ENCODE measurements at regions not wholly inside any gene's neighbourhood (a gene's known extent, or its start where the extent isn't known, plus 50 kb on each side); places are given as distances from the start of the nearest gene placed in this dataset.

DNA sequence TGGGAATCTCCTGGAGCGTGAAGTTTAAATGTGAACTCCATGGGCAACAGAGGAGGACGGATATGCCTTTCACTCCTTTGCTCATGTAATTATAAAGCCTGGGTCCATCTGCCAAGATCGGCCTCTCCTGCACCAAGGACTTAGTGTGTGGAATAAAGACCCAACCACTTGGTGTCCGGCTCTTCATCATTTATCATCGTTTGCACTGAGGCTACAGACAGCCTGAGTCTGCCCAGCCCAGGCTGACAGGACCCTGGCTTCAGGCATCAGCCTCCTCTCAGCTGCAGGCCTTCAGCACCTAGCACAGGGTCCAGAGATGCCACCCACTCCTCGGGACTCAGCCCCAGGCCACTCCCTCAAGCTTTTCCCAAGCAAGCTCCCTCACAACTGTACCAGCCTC is 206.8 kb upstream of the IPO5 start:
- TF ChIP-seq, protein P1, sequence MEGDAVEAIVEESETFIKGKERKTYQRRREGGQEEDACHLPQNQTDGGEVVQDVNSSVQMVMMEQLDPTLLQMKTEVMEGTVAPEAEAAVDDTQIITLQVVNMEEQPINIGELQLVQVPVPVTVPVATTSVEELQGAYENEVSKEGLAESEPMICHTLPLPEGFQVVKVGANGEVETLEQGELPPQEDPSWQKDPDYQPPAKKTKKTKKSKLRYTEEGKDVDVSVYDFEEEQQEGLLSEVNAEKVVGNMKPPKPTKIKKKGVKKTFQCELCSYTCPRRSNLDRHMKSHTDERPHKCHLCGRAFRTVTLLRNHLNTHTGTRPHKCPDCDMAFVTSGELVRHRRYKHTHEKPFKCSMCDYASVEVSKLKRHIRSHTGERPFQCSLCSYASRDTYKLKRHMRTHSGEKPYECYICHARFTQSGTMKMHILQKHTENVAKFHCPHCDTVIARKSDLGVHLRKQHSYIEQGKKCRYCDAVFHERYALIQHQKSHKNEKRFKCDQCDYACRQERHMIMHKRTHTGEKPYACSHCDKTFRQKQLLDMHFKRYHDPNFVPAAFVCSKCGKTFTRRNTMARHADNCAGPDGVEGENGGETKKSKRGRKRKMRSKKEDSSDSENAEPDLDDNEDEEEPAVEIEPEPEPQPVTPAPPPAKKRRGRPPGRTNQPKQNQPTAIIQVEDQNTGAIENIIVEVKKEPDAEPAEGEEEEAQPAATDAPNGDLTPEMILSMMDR (IDR thresholded peaks at IDR 0.05), result no peak
- TF ChIP-seq POLR2AphosphoS5 (IDR thresholded peaks at IDR 0.05; ENCODE audit: insufficient read depth in 1 of 2, low read depth in 1 of 2), result no peak
- TF ChIP-seq POLR2A (IDR thresholded peaks at IDR 0.05), result no peak
- H3K36me3 ChIP-seq, result no peaks in the 10 kb centered on the region
- no peak overlapping the region for H3K27ac ChIP-seq
- intact Hi-C loops (cut with DNase I), result no loop called here
- H3K4me3 ChIP-seq, result no peak overlapping the region
- no peak for DNase-seq (ENCODE audit: extremely low spot score in 2 of 2)
- no peaks in the 10 kb centered on the region for H3K27me3 ChIP-seq
- H3K4me1 ChIP-seq, result no peaks in the 10 kb centered on the region
- H3K9me3 ChIP-seq, result no peaks in the 10 kb centered on the region

DNA sequence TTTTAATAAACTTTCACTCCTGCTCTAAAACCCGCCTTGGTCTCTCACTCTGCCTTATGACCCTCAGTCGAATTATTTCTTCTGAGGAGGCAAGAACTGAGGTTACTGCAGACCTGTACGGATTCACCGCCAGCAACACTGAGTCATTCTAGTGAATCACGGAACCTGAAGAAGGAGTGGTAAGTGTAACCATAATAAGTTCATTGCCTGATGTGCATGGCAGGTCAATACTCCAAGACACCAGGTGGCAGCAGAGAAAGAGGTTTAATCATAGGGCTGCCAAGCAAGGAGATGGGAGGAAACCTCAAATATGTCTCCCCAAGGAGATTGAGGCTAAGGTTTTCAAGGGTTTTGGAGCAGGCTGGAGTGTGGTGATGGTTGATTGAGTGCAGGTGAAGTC is 204.3 kb upstream of the IPO5 start:
- peak in 1 of 2 donors; percentile 27 for DNase-seq (ENCODE audit: extremely low spot score in 2 of 2)
- H3K27me3 ChIP-seq, result no peaks in the 10 kb centered on the region
- no peak overlapping the region for H3K27ac ChIP-seq
- TF ChIP-seq POLR2A (IDR thresholded peaks at IDR 0.05), result no peak
- TF ChIP-seq, protein P1 (IDR thresholded peaks at IDR 0.05), result no peak
- TF ChIP-seq POLR2AphosphoS5 (IDR thresholded peaks at IDR 0.05; ENCODE audit: insufficient read depth in 1 of 2, low read depth in 1 of 2), result no peak
- H3K36me3 ChIP-seq, result no peaks in the 10 kb centered on the region
- no peaks in the 10 kb centered on the region for H3K9me3 ChIP-seq
- H3K4me1 ChIP-seq, result no peaks in the 10 kb centered on the region
- no peak overlapping the region for H3K4me3 ChIP-seq
- intact Hi-C loops (cut with DNase I), result no loop called here

DNA sequence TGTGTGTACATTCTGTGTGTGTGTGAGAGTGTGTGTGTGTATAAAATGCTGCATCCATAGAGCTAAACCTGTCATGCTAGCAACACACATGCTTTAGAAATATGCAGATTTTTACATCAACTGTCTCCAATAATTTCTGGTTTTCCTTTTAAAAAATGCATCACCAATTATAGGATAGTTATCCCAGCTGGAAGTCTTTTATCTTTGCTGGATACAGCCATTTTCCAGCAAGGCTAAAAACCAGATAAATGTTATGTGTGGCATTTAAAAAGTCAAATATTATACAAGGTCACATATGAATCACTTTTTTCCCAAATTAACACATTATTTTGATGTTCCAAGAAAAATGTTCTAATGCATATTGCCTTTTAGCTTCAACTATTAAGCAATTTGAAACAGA is 202.0 kb upstream of the IPO5 start:
- Histone ChIP-seq H3K27me3 (no peaks in the 10 kb centered on the region), H3K4me1 (no peaks in the 10 kb centered on the region), H3K9me3 (no peaks in the 10 kb centered on the region), H3K36me3 (no peaks in the 10 kb centered on the region), H3K27ac (no peak overlapping the region), H3K4me3 (no peak overlapping the region)
- DNase-seq (ENCODE audit: extremely low spot score in 2 of 2), result no peak
- no peak for TF ChIP-seq POLR2A (IDR thresholded peaks at IDR 0.05)
- TF ChIP-seq, protein P1 (IDR thresholded peaks at IDR 0.05), result no peak
- TF ChIP-seq POLR2AphosphoS5 (IDR thresholded peaks at IDR 0.05; ENCODE audit: insufficient read depth in 1 of 2, low read depth in 1 of 2), result no peak
- intact Hi-C loops (cut with DNase I), result no loop called here

DNA sequence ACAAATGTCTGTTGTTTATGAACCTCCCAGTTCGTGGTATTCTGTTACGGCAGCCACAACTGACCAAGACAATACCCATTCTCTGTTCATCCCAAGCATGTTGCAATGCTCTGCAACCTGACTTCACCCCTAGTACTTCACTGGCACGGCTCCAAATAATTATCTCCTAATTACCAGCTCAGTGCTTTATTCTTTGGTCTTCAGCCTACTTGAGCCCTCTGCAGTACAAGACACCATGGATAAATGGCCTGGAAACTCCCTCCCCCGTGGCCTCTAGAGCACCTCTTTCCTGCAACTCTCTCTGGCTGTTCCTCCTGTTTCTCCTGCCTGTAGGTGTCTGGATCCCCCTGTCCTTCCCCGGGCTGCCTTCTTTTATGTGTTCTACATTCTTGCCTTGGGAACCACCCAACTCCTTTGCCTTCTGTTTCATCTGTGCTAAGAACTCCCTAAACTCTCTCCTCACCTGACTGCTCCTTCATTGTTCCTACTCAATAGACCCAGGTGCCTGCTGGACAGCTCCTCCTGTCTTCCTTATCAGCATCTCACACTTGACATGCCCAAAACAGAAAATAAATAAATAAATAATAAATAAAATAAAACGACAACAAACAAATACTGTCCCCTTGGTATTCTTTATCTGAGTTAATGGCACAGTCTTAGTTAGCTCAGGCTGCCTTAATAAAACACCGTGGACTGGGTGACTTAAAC is 200.4 kb upstream of the IPO5 start:
- TF ChIP-seq POLR2AphosphoS5 (IDR thresholded peaks at IDR 0.05; ENCODE audit: insufficient read depth in 1 of 2, low read depth in 1 of 2), result no peak
- TF ChIP-seq POLR2A (IDR thresholded peaks at IDR 0.05), result no peak
- TF ChIP-seq, protein P1 (IDR thresholded peaks at IDR 0.05), result no peak
- Histone ChIP-seq H3K36me3 (no peaks in the 10 kb centered on the region), H3K4me3 (no peak overlapping the region), H3K27me3 (no peaks in the 10 kb centered on the region), H3K27ac (no peak overlapping the region), H3K4me1 (no peaks in the 10 kb centered on the region), H3K9me3 (no peaks in the 10 kb centered on the region)
- intact Hi-C loops (cut with DNase I), result no loop called here
- DNase-seq (ENCODE audit: extremely low spot score in 2 of 2), result no peak

DNA sequence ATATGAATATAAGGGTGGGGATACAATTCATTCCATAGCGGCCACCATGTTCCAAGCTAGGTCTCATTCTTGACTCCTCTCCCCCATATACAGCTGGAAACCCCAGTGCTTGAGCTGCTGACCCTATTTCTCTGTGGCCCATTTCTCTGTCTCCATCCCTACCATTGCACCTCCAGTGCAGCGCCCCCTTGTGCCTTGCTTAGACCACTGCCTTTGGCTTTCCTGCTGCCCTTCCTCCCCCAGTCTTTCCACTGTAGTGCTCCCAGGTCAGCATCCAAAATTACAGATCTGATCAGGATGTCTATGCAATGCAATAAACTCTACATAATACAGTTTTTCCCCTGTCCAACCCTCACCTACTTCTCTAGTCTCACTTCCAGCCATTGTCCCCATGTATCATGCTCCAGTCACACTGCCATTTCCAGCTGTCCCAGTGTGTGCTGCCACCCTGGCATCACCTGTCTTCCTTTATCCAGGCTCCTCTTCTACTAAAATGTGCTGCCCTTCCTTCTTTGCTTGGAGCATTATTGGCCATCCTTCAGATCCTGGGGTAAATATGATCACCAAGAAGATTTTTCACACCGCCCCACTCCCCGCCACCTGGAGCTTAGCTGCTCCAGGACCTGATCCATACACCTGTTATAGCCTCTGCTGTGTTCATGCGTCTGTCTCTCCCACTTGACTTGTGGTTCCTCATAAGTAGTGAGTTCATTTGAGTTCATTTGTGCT is 199.4 kb upstream of the IPO5 start:
- Histone ChIP-seq H3K4me1 (no peaks in the 10 kb centered on the region), H3K4me3 (no peak overlapping the region), H3K9me3 (no peaks in the 10 kb centered on the region), H3K27me3 (no peaks in the 10 kb centered on the region), H3K36me3 (no peaks in the 10 kb centered on the region), H3K27ac (no peak overlapping the region)
- intact Hi-C loops (cut with DNase I), result no loop called here
- TF ChIP-seq, protein P1 (IDR thresholded peaks at IDR 0.05), result no peak
- no peak for TF ChIP-seq POLR2A (IDR thresholded peaks at IDR 0.05)
- TF ChIP-seq POLR2AphosphoS5 (IDR thresholded peaks at IDR 0.05; ENCODE audit: insufficient read depth in 1 of 2, low read depth in 1 of 2), result no peak
- DNase-seq (ENCODE audit: extremely low spot score in 2 of 2), result no peak

Data from vagina (tissue), 2 donors.